GM18519 (cell line): ENCODE measurements at regions not wholly inside any gene's neighbourhood (a gene's known extent, or its start where the extent isn't known, plus 50 kb on each side); places are given as distances from the start of the nearest gene placed in this dataset.

Source experiments
- ATAC-seq: cut with Tn5 transposase; IDR thresholded peaks from one replicate; pipeline ENCODE4 v1.9.1; 2021; ENCODE audit warnings: mild to moderate bottlenecking, moderate library complexity; ENCODE audit not compliant: unreplicated experiment, low FRiP score

GRCh38 chr14:71711619-71712018, 220.6 kb upstream of the RGS6 start:
- ATAC-seq, result no peak

- no peak for ATAC-seq
These were observed 219.8 kb upstream of the RGS6 start for GRCh38 chr14:71712478-71712877.

- ATAC-seq, result no peak
These were observed 219.2 kb upstream of the RGS6 start for GRCh38 chr14:71713016-71713415.

GRCh38 chr14:71713451-71713850, 218.8 kb upstream of the RGS6 start:
- no peak for ATAC-seq

GRCh38 chr14:71714225-71714624, 218.0 kb upstream of the RGS6 start:
- ATAC-seq, result no peak

- no peak for ATAC-seq
These were observed 216.0 kb upstream of the RGS6 start for GRCh38 chr14:71716041-71716772.

- ATAC-seq, result no peak
These were observed 211.1 kb upstream of the RGS6 start for GRCh38 chr14:71720978-71721624.

- no peak for ATAC-seq
These were observed 210.4 kb upstream of the RGS6 start for GRCh38 chr14:71721791-71722190.

- ATAC-seq, result no peak
These were observed 209.3 kb upstream of the RGS6 start for GRCh38 chr14:71722885-71723284.

- ATAC-seq, result no peak
These were observed 206.2 kb upstream of the RGS6 start for GRCh38 chr14:71725922-71726579.

GRCh38 chr14:71726580-71727021, 205.6 kb upstream of the RGS6 start:
- ATAC-seq, result no peak

- no peak for ATAC-seq
These were observed 203.8 kb upstream of the RGS6 start for GRCh38 chr14:71728386-71728785.

- ATAC-seq, result no peak
These were observed 202.6 kb upstream of the RGS6 start for GRCh38 chr14:71729596-71729995.

GRCh38 chr14:71730471-71730870, 201.8 kb upstream of the RGS6 start:
- ATAC-seq, result no peak

- ATAC-seq, result no peak
These were observed 201.1 kb upstream of the RGS6 start for GRCh38 chr14:71731096-71731495.

GRCh38 chr14:71733210-71733883, 198.9 kb upstream of the RGS6 start:
- ATAC-seq, result no peak

GRCh38 chr14:71734076-71734475, 198.2 kb upstream of the RGS6 start:
- ATAC-seq, result no peak

GRCh38 chr14:71734885-71735284, 197.3 kb upstream of the RGS6 start:
- ATAC-seq, result no peak

- no peak for ATAC-seq
These were observed 194.5 kb upstream of the RGS6 start for GRCh38 chr14:71737760-71738159.

- ATAC-seq, result no peak
These were observed 192.8 kb upstream of the RGS6 start for GRCh38 chr14:71739273-71739990.
